Body of pancreas (tissue), 4 donors: ENCODE measurements at regions not wholly inside any gene's neighbourhood (a gene's known extent, or its start where the extent isn't known, plus 50 kb on each side); places are given as distances from the start of the nearest gene placed in this dataset.

Experiments used
- ATAC-seq: fragments of 150-250 bp; one replicate; pipeline ENCODE4 v1.9.1; 2016
- DNase-seq, 4 donors: peaks; one replicate each; pipeline ENCODE4 v3.0.0-alpha.2; 2019
- H3K27ac ChIP-seq, 4 donors: fragments of 200-600 bp; sonication (generic); 1 replicate in 3 of 4; 2 replicates in 1 of 4; pipeline versions ENCODE4 v1.5.1 to v1.6.1; 2016 to 2019; ENCODE audit warnings: mild to moderate bottlenecking in 1 of 4, mixed read lengths in 1 of 4, moderate library complexity in 1 of 4
- H3K27me3 ChIP-seq, 2 donors: fragments of 200-600 bp; sonication (generic); one replicate each; pipeline ENCODE4 v1.6.0; 2016; ENCODE audit warnings: mild to moderate bottlenecking in 1 of 2
- H3K36me3 ChIP-seq, 2 donors: fragments of 200-600 bp; sonication (generic); replicated peaks in 1 of 2; 2 replicates each; pipeline ENCODE4 v1.5.1; 2016; ENCODE audit warnings: low read depth in 2 of 2; ENCODE audit not compliant: insufficient read depth in 1 of 2
- H3K4me1 ChIP-seq: fragments of 200-600 bp; sonication (generic); one replicate; pipeline ENCODE4 v1.6.0; 2016
- H3K4me3 ChIP-seq, 2 donors: fragments of 200-600 bp; sonication (generic); 1 replicate in 1 of 2; 2 replicates in 1 of 2; pipeline ENCODE4 v1.5.1; 2016 to 2019
- H3K9me3 ChIP-seq, 3 donors: fragments of 200-600 bp; sonication (generic); 1 replicate in 2 of 3; 2 replicates in 1 of 3; pipeline ENCODE4 v1.5.1; 2016
- CTCF ChIP-seq, 7 experiments: fragments of 450-650 bp in 4 of 7; fragments of 200-600 bp in 3 of 7; sonication (generic) in 3 of 7; IDR thresholded peaks; one replicate each; pipeline ENCODE4 v1.5.1; 2016 to 2019; ENCODE audit warnings: antibody characterized with exemption in 7 of 7
- POLR2A ChIP-seq, 3 donors: fragments of 450-650 bp; IDR thresholded peaks; one replicate each; pipeline ENCODE4 v1.6.1; 2016; ENCODE audit warnings: antibody characterized with exemption in 3 of 3, mild to moderate bottlenecking in 2 of 3
- WGBS, 2 donors: methylation state at CpG; one replicate each; pipeline ENCODE4 v1.1.5; 2017; 5-methylcytosine and 5-hydroxymethylcytosine counted together
- intact Hi-C: fragments of 100-400 bp; cut with DNase I; formaldehyde crosslinking; loops from one replicate; pipeline ENCODE4 v1.15.1; 2023

- intact Hi-C loops, result no loop called here
- no peaks in the 10 kb centered on the region for H3K9me3 ChIP-seq
- no peaks in the 10 kb centered on the region for H3K36me3 ChIP-seq
- no peak overlapping the region for H3K27ac ChIP-seq
- no peak for ATAC-seq
- H3K4me3 ChIP-seq, result no peak overlapping the region
- no peak for TF ChIP-seq POLR2A (IDR thresholded peaks at IDR 0.05)
- TF ChIP-seq CTCF (IDR thresholded peaks at IDR 0.05), result no peak
- DNase-seq, result no peak
- H3K4me1 ChIP-seq, result no peaks in the 10 kb centered on the region
- no peaks in the 10 kb centered on the region for H3K27me3 ChIP-seq
- WGBS, 2 donors, result 46 to 49% methylated on average over 8 of the region's 8 CpGs
These were observed 77.5 kb downstream of the BMP4 start for GRCh38 chr14:53879022-53879686.

GRCh38 chr14:53875324-53875897, 81.2 kb downstream of the BMP4 start:
- intact Hi-C loops, result no loop called here

GRCh38 chr14:53874704-53875103, 81.9 kb downstream of the BMP4 start:
- Histone ChIP-seq H3K27ac (no peak overlapping the region), H3K9me3 (no peaks in the 10 kb centered on the region), H3K27me3 (no peaks in the 10 kb centered on the region), H3K4me1 (peaks cover 3% of the 10 kb centered on the region), H3K4me3 (no peak overlapping the region), H3K36me3 (no peaks in the 10 kb centered on the region)
- DNase-seq (no peak), ATAC-seq (no peak)
- intact Hi-C loops, result no loop called here
- WGBS, 2 donors, result 38 to 49% methylated on average over 3 of the region's 3 CpGs
- no peak for TF ChIP-seq POLR2A (IDR thresholded peaks at IDR 0.05)

More at GRCh38 chr14:53875324-53875897, 81.2 kb downstream of the BMP4 start:
- no peak for TF ChIP-seq CTCF (IDR thresholded peaks at IDR 0.05)
- no peak for TF ChIP-seq POLR2A (IDR thresholded peaks at IDR 0.05)
- DNase-seq (no peak), ATAC-seq (no peak)
- H3K27ac ChIP-seq, result no peak overlapping the region
- no peaks in the 10 kb centered on the region for H3K36me3 ChIP-seq
- H3K9me3 ChIP-seq, result no peaks in the 10 kb centered on the region
- H3K4me3 ChIP-seq, result no peak overlapping the region
- H3K27me3 ChIP-seq, result no peaks in the 10 kb centered on the region
- WGBS, 2 donors, result 86 to 89% methylated on average over 2 of the region's 2 CpGs
- H3K4me1 ChIP-seq, result peaks cover 3% of the 10 kb centered on the region

GRCh38 chr14:53872681-53873089, 83.9 kb downstream of the BMP4 start:
- Histone ChIP-seq H3K4me3 (no peak overlapping the region), H3K27ac (no peak overlapping the region), H3K4me1 (peaks cover 3% of the 10 kb centered on the region), H3K36me3 (no peaks in the 10 kb centered on the region), H3K9me3 (no peaks in the 10 kb centered on the region), H3K27me3 (no peaks in the 10 kb centered on the region)
- WGBS, 2 donors, result 10 to 13% methylated on average over 1 of the region's 1 CpG
- ATAC-seq (no peak), DNase-seq (no peak)
- TF ChIP-seq CTCF (IDR thresholded peaks at IDR 0.05) (no peak), POLR2A (IDR thresholded peaks at IDR 0.05) (no peak)
- intact Hi-C loops, result no loop called here

- DNase-seq (no peak), ATAC-seq (no peak)
- intact Hi-C loops, result no loop called here
- Histone ChIP-seq H3K27me3 (no peaks in the 10 kb centered on the region), H3K36me3 (no peaks in the 10 kb centered on the region), H3K4me3 (no peak overlapping the region), H3K27ac (no peak overlapping the region), H3K4me1 (peaks cover 3% of the 10 kb centered on the region), H3K9me3 (no peaks in the 10 kb centered on the region)
- WGBS, 2 donors, result 55 to 69% methylated on average over 2 of the region's 2 CpGs
- no peak for TF ChIP-seq POLR2A (IDR thresholded peaks at IDR 0.05)
- TF ChIP-seq CTCF (IDR thresholded peaks at IDR 0.05), result no peak
These were observed 84.7 kb downstream of the BMP4 start for GRCh38 chr14:53871951-53872350.
